Liver (tissue), 8 donors: ENCODE measurements at regions not wholly inside any gene's neighbourhood (a gene's known extent, or its start where the extent isn't known, plus 50 kb on each side); places are given as distances from the start of the nearest gene placed in this dataset.

Experiments
- DNase-seq: peaks from one replicate; pipeline ENCODE4 v3.0.0-alpha.2; 2017; ENCODE audit warnings: low spot score
- H3K27ac ChIP-seq, 2 donors: one replicate each; pipeline ENCODE4 v1.7.0; 2013; ENCODE audit warnings: inconsistent platforms in 2 of 2, low read length in 2 of 2, control low read depth in 1 of 2, low read depth in 1 of 2, mild to moderate bottlenecking in 1 of 2
- H3K27me3 ChIP-seq, 4 donors: one replicate each; pipeline versions ENCODE4 v1.6.1 to v1.7.0; 2013; ENCODE audit warnings: low read length in 3 of 4, inconsistent platforms in 1 of 4, mild to moderate bottlenecking in 1 of 4, moderate library complexity in 1 of 4; ENCODE audit not compliant: control insufficient read depth in 4 of 4, insufficient read depth in 4 of 4
- H3K36me3 ChIP-seq, 4 donors: one replicate each; pipeline versions ENCODE4 v1.6.1 to v1.7.0; 2013; ENCODE audit warnings: low read length in 3 of 4, mild to moderate bottlenecking in 3 of 4, low read depth in 1 of 4, moderate library complexity in 1 of 4; ENCODE audit not compliant: control insufficient read depth in 4 of 4, insufficient read depth in 3 of 4
- H3K4me1 ChIP-seq, 4 donors: one replicate each; pipeline versions ENCODE4 v1.6.1 to v1.7.0; 2013; ENCODE audit warnings: low read length in 3 of 4, mild to moderate bottlenecking in 3 of 4, moderate library complexity in 1 of 4; ENCODE audit not compliant: control insufficient read depth in 4 of 4, insufficient read depth in 4 of 4
- H3K4me3 ChIP-seq, 3 donors: one replicate each; pipeline versions ENCODE4 v1.6.1 to v1.7.0; 2013; ENCODE audit warnings: low read length in 3 of 3, control low read depth in 1 of 3, low read depth in 1 of 3, mild to moderate bottlenecking in 1 of 3
- H3K9ac ChIP-seq, 2 donors: one replicate each; pipeline ENCODE4 v1.7.0; 2013; ENCODE audit warnings: low read length in 2 of 2, mild to moderate bottlenecking in 2 of 2, moderate library complexity in 2 of 2, control low read depth in 1 of 2, low read depth in 1 of 2
- H3K9me3 ChIP-seq, 4 donors: one replicate each; pipeline versions ENCODE4 v1.6.1 to v1.7.0; 2013; ENCODE audit warnings: low read length in 3 of 4; ENCODE audit not compliant: control insufficient read depth in 4 of 4
- ATF3 ChIP-seq: IDR thresholded peaks from 2 replicates; pipeline ENCODE4 v1.6.1; 2016; ENCODE audit warnings: antibody characterized with exemption
- EGR1 ChIP-seq, 2 donors: IDR thresholded peaks; 2 replicates each; pipeline ENCODE4 v1.6.1; 2016 to 2018; ENCODE audit warnings: antibody characterized with exemption in 2 of 2, low read depth in 2 of 2
- FOXA1 ChIP-seq: IDR thresholded peaks from 2 replicates; pipeline ENCODE4 v1.6.1; 2016; ENCODE audit warnings: antibody characterized with exemption
- FOXA2 ChIP-seq: IDR thresholded peaks from 2 replicates; pipeline ENCODE4 v1.6.1; 2016; ENCODE audit warnings: antibody characterized with exemption
- GABPA ChIP-seq, 2 donors: IDR thresholded peaks in 1 of 2; conservative IDR thresholded peaks in 1 of 2; 2 replicates each; pipeline ENCODE4 v1.6.1; 2016; ENCODE audit warnings: antibody characterized with exemption in 2 of 2, mild to moderate bottlenecking in 1 of 2, moderate library complexity in 1 of 2
- HNF4A ChIP-seq, 2 donors: conservative IDR thresholded peaks; 2 replicates each; pipeline ENCODE4 v1.6.1; 2016; ENCODE audit warnings: antibody characterized with exemption in 2 of 2, mild to moderate bottlenecking in 2 of 2
- HNF4G ChIP-seq: IDR thresholded peaks from 2 replicates; pipeline ENCODE4 v1.6.1; 2016; ENCODE audit warnings: antibody characterized with exemption
- JUND ChIP-seq, 2 donors: IDR thresholded peaks; 2 replicates each; pipeline ENCODE4 v1.6.1; 2016; ENCODE audit warnings: antibody characterized with exemption in 2 of 2
- NR2F2 ChIP-seq: IDR thresholded peaks from 2 replicates; pipeline ENCODE4 v1.6.1; 2016; ENCODE audit warnings: antibody characterized with exemption
- RAD21 ChIP-seq, 2 donors: IDR thresholded peaks; 2 replicates each; pipeline ENCODE4 v1.6.1; 2016; ENCODE audit warnings: antibody characterized with exemption in 2 of 2, mild to moderate bottlenecking in 2 of 2
- RXRA ChIP-seq, 2 donors: IDR thresholded peaks; 2 replicates each; pipeline ENCODE4 v1.6.1; 2017 to 2018; ENCODE audit warnings: antibody characterized with exemption in 2 of 2, mild to moderate bottlenecking in 1 of 2
- SP1 ChIP-seq: IDR thresholded peaks from 2 replicates; pipeline ENCODE4 v1.6.1; 2018; ENCODE audit warnings: antibody characterized with exemption, mild to moderate bottlenecking
- TAF1 ChIP-seq: conservative IDR thresholded peaks from 2 replicates; pipeline ENCODE4 v1.6.1; 2016; ENCODE audit warnings: antibody characterized with exemption, mild to moderate bottlenecking
- YY1 ChIP-seq: IDR thresholded peaks from 2 replicates; pipeline ENCODE4 v1.6.1; 2016; ENCODE audit warnings: antibody characterized with exemption, mild to moderate bottlenecking
- WGBS: extraction: QIAGEN DNeasy Blood & Tissue Kit; methylation state at CpG from one replicate; pipeline ENCODE4 v1.1.7; 2013; 5-methylcytosine and 5-hydroxymethylcytosine counted together
- TF ChIP-seq, protein P1 (sequence below): fragments of 150-350 bp; IDR thresholded peaks from 2 replicates; pipeline ENCODE4 v1.5.1; 2017; ENCODE audit warnings: improper control_type of control experiment, low read depth, low read length; ENCODE audit not compliant: missing input control
- TF ChIP-seq, protein P2 (sequence below): IDR thresholded peaks from 2 replicates; pipeline ENCODE4 v1.6.1; 2016; ENCODE audit warnings: antibody characterized with exemption
- TF ChIP-seq, protein P3 (sequence below): IDR thresholded peaks from 2 replicates; pipeline ENCODE4 v1.6.1; 2016; ENCODE audit warnings: antibody characterized with exemption, mild to moderate bottlenecking
- donor health status: healthy.
- donor health status: healthy.
- donor health status: healthy.
- donor health status: healthy.
- donor health status: healthy.

DNA sequence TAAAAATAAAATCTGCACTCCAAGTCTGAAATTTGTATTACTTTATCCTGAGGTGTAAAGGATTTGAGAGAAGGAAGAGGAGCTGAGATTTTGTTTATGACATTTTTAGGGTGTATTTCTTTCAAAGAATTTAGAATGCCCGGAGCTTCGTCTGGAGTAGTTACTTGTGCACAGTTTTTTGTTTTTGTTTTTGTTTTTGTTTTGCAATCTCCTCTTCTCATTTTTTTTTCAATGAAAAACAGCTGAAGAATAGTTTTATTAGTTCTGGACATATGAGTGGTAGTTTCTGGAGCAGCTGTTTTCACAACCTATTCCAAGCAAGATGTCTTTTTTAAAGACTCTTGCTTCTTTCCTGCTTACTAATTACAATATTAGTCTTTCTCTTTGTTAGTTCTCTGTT, 408.2 kb upstream of the PTGER4 start:
- H3K9me3 ChIP-seq = no peaks in the 10 kb centered on the region
- no peaks in the 10 kb centered on the region for H3K36me3 ChIP-seq
- WGBS = 98% methylated on average over 2 of the region's 2 CpGs
- H3K27me3 ChIP-seq = no peaks in the 10 kb centered on the region
- H3K9ac ChIP-seq = no peak overlapping the region
- no peak for DNase-seq
- H3K4me3 ChIP-seq = no peak overlapping the region
- no peak overlapping the region for H3K27ac ChIP-seq
- H3K4me1 ChIP-seq = no peaks in the 10 kb centered on the region
- TF ChIP-seq ATF3 = no peak
- TF ChIP-seq EGR1 (IDR thresholded peaks at IDR 0.05; ENCODE audit: low read depth in 2 of 2) = no peak
- TF ChIP-seq NR2F2 = no peak
- no peak for TF ChIP-seq FOXA1
- TF ChIP-seq, protein P1, sequence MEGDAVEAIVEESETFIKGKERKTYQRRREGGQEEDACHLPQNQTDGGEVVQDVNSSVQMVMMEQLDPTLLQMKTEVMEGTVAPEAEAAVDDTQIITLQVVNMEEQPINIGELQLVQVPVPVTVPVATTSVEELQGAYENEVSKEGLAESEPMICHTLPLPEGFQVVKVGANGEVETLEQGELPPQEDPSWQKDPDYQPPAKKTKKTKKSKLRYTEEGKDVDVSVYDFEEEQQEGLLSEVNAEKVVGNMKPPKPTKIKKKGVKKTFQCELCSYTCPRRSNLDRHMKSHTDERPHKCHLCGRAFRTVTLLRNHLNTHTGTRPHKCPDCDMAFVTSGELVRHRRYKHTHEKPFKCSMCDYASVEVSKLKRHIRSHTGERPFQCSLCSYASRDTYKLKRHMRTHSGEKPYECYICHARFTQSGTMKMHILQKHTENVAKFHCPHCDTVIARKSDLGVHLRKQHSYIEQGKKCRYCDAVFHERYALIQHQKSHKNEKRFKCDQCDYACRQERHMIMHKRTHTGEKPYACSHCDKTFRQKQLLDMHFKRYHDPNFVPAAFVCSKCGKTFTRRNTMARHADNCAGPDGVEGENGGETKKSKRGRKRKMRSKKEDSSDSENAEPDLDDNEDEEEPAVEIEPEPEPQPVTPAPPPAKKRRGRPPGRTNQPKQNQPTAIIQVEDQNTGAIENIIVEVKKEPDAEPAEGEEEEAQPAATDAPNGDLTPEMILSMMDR = no peak

GRCh38 chr5:40270274-40270845, 409.4 kb upstream of the PTGER4 start:
- no peaks in the 10 kb centered on the region for H3K9me3 ChIP-seq
- no peak overlapping the region for H3K9ac ChIP-seq
- no peak for TF ChIP-seq GABPA (IDR thresholded peaks at IDR 0.05 in 1 of 2, conservative IDR thresholded peaks at IDR 0.05 in 1 of 2)
- TF ChIP-seq SP1 = no peak
- no peak for TF ChIP-seq ATF3
- TF ChIP-seq, protein P2, sequence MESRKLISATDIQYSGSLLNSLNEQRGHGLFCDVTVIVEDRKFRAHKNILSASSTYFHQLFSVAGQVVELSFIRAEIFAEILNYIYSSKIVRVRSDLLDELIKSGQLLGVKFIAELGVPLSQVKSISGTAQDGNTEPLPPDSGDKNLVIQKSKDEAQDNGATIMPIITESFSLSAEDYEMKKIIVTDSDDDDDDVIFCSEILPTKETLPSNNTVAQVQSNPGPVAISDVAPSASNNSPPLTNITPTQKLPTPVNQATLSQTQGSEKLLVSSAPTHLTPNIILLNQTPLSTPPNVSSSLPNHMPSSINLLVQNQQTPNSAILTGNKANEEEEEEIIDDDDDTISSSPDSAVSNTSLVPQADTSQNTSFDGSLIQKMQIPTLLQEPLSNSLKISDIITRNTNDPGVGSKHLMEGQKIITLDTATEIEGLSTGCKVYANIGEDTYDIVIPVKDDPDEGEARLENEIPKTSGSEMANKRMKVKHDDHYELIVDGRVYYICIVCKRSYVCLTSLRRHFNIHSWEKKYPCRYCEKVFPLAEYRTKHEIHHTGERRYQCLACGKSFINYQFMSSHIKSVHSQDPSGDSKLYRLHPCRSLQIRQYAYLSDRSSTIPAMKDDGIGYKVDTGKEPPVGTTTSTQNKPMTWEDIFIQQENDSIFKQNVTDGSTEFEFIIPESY = no peak
- TF ChIP-seq HNF4G = no peak
- TF ChIP-seq, protein P3, sequence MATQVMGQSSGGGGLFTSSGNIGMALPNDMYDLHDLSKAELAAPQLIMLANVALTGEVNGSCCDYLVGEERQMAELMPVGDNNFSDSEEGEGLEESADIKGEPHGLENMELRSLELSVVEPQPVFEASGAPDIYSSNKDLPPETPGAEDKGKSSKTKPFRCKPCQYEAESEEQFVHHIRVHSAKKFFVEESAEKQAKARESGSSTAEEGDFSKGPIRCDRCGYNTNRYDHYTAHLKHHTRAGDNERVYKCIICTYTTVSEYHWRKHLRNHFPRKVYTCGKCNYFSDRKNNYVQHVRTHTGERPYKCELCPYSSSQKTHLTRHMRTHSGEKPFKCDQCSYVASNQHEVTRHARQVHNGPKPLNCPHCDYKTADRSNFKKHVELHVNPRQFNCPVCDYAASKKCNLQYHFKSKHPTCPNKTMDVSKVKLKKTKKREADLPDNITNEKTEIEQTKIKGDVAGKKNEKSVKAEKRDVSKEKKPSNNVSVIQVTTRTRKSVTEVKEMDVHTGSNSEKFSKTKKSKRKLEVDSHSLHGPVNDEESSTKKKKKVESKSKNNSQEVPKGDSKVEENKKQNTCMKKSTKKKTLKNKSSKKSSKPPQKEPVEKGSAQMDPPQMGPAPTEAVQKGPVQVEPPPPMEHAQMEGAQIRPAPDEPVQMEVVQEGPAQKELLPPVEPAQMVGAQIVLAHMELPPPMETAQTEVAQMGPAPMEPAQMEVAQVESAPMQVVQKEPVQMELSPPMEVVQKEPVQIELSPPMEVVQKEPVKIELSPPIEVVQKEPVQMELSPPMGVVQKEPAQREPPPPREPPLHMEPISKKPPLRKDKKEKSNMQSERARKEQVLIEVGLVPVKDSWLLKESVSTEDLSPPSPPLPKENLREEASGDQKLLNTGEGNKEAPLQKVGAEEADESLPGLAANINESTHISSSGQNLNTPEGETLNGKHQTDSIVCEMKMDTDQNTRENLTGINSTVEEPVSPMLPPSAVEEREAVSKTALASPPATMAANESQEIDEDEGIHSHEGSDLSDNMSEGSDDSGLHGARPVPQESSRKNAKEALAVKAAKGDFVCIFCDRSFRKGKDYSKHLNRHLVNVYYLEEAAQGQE = no peak
- no peak for TF ChIP-seq TAF1
- no peak for TF ChIP-seq RAD21 (IDR thresholded peaks at IDR 0.05)
- no peak for TF ChIP-seq RXRA (IDR thresholded peaks at IDR 0.05)
- no peak for TF ChIP-seq NR2F2
- TF ChIP-seq FOXA1 = no peak
- no peak for TF ChIP-seq EGR1 (IDR thresholded peaks at IDR 0.05; ENCODE audit: low read depth in 2 of 2)
- TF ChIP-seq JUND (IDR thresholded peaks at IDR 0.05) = no peak
- no peak for TF ChIP-seq YY1
- no peak for TF ChIP-seq FOXA2
- no peak for TF ChIP-seq HNF4A (conservative IDR thresholded peaks at IDR 0.05)
- TF ChIP-seq, protein P1 = no peak
- 79% methylated on average over 2 of the region's 2 CpGs for WGBS
- no peaks in the 10 kb centered on the region for H3K4me1 ChIP-seq
- DNase-seq = no peak
- H3K4me3 ChIP-seq = no peak overlapping the region
- H3K27me3 ChIP-seq = no peaks in the 10 kb centered on the region
- no peak overlapping the region for H3K27ac ChIP-seq
- no peaks in the 10 kb centered on the region for H3K36me3 ChIP-seq
